Right kidney (tissue), 1 donor: ENCODE measurements at regions not wholly inside any gene's neighbourhood (a gene's known extent, or its start where the extent isn't known, plus 50 kb on each side); places are given as distances from the start of the nearest gene placed in this dataset.
A peak's percentile ranks its signal among the peaks of the same experiment; 100 is the strongest.

Source experiments
- DNase-seq: peaks from one replicate; pipeline ENCODE4 v3.0.0-alpha.2; 2016

GRCh38 chr6:169887529-169888140, 136.2 kb downstream of the ERMARD start:
- DNase-seq, result no peak

- DNase-seq, result no peak
These were observed 135.3 kb downstream of the ERMARD start for GRCh38 chr6:169886631-169887227.

GRCh38 chr6:169885831-169886230, 134.4 kb downstream of the ERMARD start:
- DNase-seq, result no peak

GRCh38 chr6:169885131-169885530, 133.7 kb downstream of the ERMARD start:
- DNase-seq, result no peak

GRCh38 chr6:169884158-169884557, 132.7 kb downstream of the ERMARD start:
- DNase-seq, result no peak

- no peak for DNase-seq
These were observed 131.9 kb downstream of the ERMARD start for GRCh38 chr6:169883316-169883715.

- no peak for DNase-seq
These were observed 130.6 kb downstream of the ERMARD start for GRCh38 chr6:169881976-169882375.

- DNase-seq, result no peak
These were observed 130.0 kb downstream of the ERMARD start for GRCh38 chr6:169881398-169881797.

GRCh38 chr6:169880516-169880915, 129.1 kb downstream of the ERMARD start:
- DNase-seq, result no peak

GRCh38 chr6:169869301-169869700, 117.9 kb downstream of the ERMARD start:
- no peak for DNase-seq

- no peak for DNase-seq
These were observed 117.0 kb downstream of the ERMARD start for GRCh38 chr6:169868458-169868857.

- DNase-seq, result no peak
These were observed 116.3 kb downstream of the ERMARD start for GRCh38 chr6:169867751-169868191.

- DNase-seq, result no peak
These were observed 115.5 kb downstream of the ERMARD start for GRCh38 chr6:169866668-169867521.

- no peak for DNase-seq
These were observed 114.7 kb downstream of the ERMARD start for GRCh38 chr6:169866140-169866534.

- DNase-seq, result no peak
These were observed 114.1 kb downstream of the ERMARD start for GRCh38 chr6:169865346-169866139.

GRCh38 chr6:169864148-169865020, 113.0 kb downstream of the ERMARD start:
- DNase-seq, result no peak

- DNase-seq, result no peak
These were observed 112.3 kb downstream of the ERMARD start for GRCh38 chr6:169863710-169864109.

- no peak for DNase-seq
These were observed 111.6 kb downstream of the ERMARD start for GRCh38 chr6:169862892-169863525.

- DNase-seq, result peak; percentile 38
These were observed 110.8 kb downstream of the ERMARD start for GRCh38 chr6:169862043-169862891.

- DNase-seq, result no peak
These were observed 110.1 kb downstream of the ERMARD start for GRCh38 chr6:169861431-169862042.
